ENCODE measurements at regions not wholly inside any gene's neighbourhood (a gene's known extent, or its start where the extent isn't known, plus 50 kb on each side); places are given as distances from the start of the nearest gene placed in this dataset.

DNA sequence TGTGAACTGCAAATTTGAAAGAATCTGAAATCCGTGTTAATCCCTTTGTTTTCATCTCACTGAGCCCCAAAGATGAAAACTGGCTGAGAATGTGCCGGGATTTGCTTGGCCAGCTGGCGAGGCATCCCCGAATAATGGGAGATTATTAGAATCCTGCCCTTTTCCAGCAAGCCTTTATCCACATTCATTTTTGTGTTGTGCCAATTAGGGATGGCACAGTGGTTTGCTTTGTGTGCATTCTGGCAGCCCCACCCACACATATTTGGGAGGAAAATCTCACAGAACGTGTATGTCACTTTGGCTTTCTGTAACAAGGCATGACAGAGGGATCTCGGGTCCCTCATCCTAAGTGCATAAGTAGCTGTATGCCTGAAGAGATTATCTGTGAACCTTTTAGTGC is 405.8 kb upstream of the FAM98A start:
- no peak for DNase-seq
- TF ChIP-seq, protein P1, sequence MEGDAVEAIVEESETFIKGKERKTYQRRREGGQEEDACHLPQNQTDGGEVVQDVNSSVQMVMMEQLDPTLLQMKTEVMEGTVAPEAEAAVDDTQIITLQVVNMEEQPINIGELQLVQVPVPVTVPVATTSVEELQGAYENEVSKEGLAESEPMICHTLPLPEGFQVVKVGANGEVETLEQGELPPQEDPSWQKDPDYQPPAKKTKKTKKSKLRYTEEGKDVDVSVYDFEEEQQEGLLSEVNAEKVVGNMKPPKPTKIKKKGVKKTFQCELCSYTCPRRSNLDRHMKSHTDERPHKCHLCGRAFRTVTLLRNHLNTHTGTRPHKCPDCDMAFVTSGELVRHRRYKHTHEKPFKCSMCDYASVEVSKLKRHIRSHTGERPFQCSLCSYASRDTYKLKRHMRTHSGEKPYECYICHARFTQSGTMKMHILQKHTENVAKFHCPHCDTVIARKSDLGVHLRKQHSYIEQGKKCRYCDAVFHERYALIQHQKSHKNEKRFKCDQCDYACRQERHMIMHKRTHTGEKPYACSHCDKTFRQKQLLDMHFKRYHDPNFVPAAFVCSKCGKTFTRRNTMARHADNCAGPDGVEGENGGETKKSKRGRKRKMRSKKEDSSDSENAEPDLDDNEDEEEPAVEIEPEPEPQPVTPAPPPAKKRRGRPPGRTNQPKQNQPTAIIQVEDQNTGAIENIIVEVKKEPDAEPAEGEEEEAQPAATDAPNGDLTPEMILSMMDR (IDR thresholded peaks at IDR 0.05; ENCODE audit: low read depth, low read length), result no peak

DNA sequence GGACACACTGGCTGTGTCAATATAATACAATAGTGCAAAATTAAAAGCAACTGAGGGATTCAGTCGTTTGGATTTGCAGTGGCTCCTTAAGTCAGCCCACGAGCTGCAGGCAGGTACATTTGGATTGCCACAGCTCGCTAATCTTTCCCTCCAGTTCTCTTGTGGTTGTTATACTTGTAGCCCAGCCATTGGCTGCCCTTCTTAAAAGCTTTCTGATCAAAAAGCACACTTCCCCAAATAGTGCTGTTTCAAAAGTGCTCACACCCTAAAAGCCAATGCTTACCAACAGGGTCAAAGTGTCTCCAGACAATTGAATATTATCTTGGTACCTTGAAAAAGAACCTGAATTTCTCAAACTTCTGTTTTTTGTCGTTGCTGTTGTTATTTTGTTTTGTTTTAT is 404.7 kb upstream of the FAM98A start:
- H3K4me1 ChIP-seq, result no peaks in the 10 kb centered on the region
- H3K36me3 ChIP-seq, result no peaks in the 10 kb centered on the region
- DNase-seq, result no peak
- H3K4me3 ChIP-seq (ENCODE audit: low read depth, low read length), result no peak overlapping the region
- H3K9me3 ChIP-seq, result no peaks in the 10 kb centered on the region
- H3K27me3 ChIP-seq, result no peaks in the 10 kb centered on the region
- TF ChIP-seq, protein P1 (IDR thresholded peaks at IDR 0.05; ENCODE audit: low read depth, low read length), result no peak

More for the DNA sequence above, 405.8 kb upstream of the FAM98A start:
- no peak overlapping the region for H3K4me3 ChIP-seq (ENCODE audit: low read depth, low read length)
- no peaks in the 10 kb centered on the region for H3K36me3 ChIP-seq
- no peaks in the 10 kb centered on the region for H3K27me3 ChIP-seq
- no peaks in the 10 kb centered on the region for H3K9me3 ChIP-seq
- H3K4me1 ChIP-seq, result no peaks in the 10 kb centered on the region

DNA sequence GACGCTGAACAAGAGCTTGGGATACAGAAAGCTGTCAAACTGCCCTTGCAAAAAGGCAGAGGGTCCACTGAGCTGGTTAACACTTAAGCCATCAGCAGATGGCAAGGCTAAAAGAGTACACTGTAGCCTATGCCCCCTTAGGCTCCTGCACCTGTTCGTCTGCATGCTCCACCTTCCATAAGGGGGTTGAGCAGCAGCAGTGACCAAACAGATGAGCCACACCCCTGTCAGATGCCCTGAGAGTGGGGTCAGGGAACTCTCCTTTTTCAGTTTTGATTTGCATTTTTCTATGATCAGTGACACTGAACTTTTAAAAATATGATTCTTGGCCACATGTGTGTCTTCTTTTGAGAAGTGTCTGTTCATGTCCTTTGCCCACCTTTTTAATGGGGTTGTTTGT is 402.5 kb upstream of the FAM98A start:
- Histone ChIP-seq H3K27me3 (no peaks in the 10 kb centered on the region), H3K4me3 (ENCODE audit: low read depth, low read length) (no peak overlapping the region), H3K36me3 (no peaks in the 10 kb centered on the region), H3K9me3 (no peaks in the 10 kb centered on the region), H3K4me1 (no peaks in the 10 kb centered on the region)
- no peak for DNase-seq
- TF ChIP-seq, protein P1 (IDR thresholded peaks at IDR 0.05; ENCODE audit: low read depth, low read length), result no peak

- H3K36me3 ChIP-seq, result no peaks in the 10 kb centered on the region
- no peak for DNase-seq
- TF ChIP-seq, protein P1 (IDR thresholded peaks at IDR 0.05; ENCODE audit: low read depth, low read length), result no peak
- H3K9me3 ChIP-seq, result no peaks in the 10 kb centered on the region
- H3K27me3 ChIP-seq, result no peaks in the 10 kb centered on the region
- no peaks in the 10 kb centered on the region for H3K4me1 ChIP-seq
- H3K4me3 ChIP-seq (ENCODE audit: low read depth, low read length), result no peak overlapping the region
These were observed 385.0 kb upstream of the FAM98A start for GRCh38 chr2:33984131-33984530.

DNA sequence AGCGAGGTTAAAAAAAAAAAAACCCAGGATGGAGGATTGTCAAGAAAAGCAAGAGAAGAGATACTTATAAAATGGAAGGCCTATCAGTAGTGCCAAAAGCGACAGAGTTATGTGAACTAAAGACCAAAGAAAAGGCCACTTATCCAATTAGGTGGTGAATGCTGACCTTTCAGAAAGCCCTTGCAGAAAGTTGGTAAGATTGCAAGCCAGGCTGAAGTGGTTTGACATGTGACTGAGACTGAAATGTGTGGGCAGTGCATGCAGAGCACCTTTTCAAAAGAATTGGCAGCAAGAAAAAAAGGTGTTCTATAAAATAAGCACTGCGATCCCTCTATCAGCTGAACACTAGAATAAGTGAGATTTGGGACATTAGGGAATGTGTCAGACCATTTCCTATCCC is 379.4 kb upstream of the FAM98A start:
- Histone ChIP-seq H3K36me3 (no peaks in the 10 kb centered on the region), H3K9me3 (no peaks in the 10 kb centered on the region), H3K27me3 (no peaks in the 10 kb centered on the region), H3K4me1 (no peaks in the 10 kb centered on the region), H3K4me3 (ENCODE audit: low read depth, low read length) (no peak overlapping the region)
- no peak for DNase-seq
- TF ChIP-seq, protein P1 (IDR thresholded peaks at IDR 0.05; ENCODE audit: low read depth, low read length), result no peak

GRCh38 chr2:33975498-33975897 is 376.4 kb upstream of the FAM98A start:
- H3K36me3 ChIP-seq, result no peaks in the 10 kb centered on the region
- H3K9me3 ChIP-seq, result no peaks in the 10 kb centered on the region
- no peaks in the 10 kb centered on the region for H3K27me3 ChIP-seq
- no peaks in the 10 kb centered on the region for H3K4me1 ChIP-seq
- TF ChIP-seq, protein P1 (IDR thresholded peaks at IDR 0.05; ENCODE audit: low read depth, low read length), result no peak
- H3K4me3 ChIP-seq (ENCODE audit: low read depth, low read length), result no peak overlapping the region
- no peak for DNase-seq
